ENCODE measurements at regions not wholly inside any gene's neighbourhood (a gene's known extent, or its start where the extent isn't known, plus 50 kb on each side); places are given as distances from the start of the nearest gene placed in this dataset.

DNA sequence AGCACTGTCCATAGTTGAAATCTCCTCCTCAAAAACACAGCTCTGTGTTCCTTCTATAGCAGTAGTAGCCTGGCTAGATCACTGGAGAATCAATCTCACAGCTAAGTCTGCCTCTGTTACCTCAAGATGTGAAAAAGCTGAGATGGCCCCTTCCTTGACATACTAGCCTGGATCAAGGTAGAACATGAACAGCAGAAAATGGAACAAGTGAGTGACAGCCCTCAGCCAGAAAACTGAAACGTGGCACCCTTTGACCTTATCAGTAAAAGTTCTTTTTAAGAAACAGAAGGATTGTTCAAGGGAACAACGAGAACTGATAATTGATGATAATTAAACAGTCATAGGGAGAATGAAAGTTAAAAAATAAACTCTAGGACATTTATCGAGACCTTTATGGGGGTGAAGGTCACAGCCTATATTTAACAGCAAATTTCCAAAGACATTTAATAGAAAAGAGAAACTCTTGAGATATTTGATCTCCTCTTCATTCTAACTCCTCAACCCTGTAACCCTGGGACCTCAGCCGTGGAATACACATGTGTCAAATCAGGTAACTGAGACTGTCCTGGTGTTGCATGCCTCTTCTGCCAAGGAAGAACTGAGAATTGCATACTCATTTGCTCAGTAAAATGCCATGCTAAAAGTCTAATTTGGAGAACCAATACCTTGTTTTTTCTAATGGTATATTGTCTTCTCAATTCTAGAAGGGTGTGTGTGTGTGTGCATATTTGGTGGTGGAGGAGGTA, 258.0 kb upstream of the ATP2B1 start:
- TF ChIP-seq, protein P1, sequence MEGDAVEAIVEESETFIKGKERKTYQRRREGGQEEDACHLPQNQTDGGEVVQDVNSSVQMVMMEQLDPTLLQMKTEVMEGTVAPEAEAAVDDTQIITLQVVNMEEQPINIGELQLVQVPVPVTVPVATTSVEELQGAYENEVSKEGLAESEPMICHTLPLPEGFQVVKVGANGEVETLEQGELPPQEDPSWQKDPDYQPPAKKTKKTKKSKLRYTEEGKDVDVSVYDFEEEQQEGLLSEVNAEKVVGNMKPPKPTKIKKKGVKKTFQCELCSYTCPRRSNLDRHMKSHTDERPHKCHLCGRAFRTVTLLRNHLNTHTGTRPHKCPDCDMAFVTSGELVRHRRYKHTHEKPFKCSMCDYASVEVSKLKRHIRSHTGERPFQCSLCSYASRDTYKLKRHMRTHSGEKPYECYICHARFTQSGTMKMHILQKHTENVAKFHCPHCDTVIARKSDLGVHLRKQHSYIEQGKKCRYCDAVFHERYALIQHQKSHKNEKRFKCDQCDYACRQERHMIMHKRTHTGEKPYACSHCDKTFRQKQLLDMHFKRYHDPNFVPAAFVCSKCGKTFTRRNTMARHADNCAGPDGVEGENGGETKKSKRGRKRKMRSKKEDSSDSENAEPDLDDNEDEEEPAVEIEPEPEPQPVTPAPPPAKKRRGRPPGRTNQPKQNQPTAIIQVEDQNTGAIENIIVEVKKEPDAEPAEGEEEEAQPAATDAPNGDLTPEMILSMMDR (conservative IDR thresholded peaks at IDR 0.05; ENCODE audit: low read depth, low read length): no peak
- DNase-seq (ENCODE audit: low read depth): no peak
- no peak overlapping the region for H3K4me3 ChIP-seq (ENCODE audit: low read length)

DNA sequence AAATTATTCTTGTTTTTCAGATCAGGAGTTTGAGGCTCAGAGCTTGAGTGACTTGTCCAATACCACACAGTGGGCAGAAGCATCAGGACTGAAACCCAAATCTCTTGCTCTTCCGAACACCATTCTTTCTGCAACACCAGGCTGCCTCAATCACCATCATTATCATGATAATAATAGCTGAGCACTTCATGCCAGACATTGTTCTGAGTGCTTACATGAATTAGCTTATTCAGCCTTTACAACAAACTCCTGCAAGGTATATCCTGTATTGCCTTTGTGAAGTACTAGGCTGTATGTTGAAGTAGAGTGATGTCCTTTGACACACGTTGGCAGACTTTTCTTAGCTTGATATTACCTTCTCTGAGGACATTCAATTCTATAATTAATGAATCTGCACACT, 257.4 kb upstream of the ATP2B1 start:
- DNase-seq (ENCODE audit: low read depth): no peak
- TF ChIP-seq, protein P1 (conservative IDR thresholded peaks at IDR 0.05; ENCODE audit: low read depth, low read length): no peak
- H3K4me3 ChIP-seq (ENCODE audit: low read length): no peak overlapping the region

DNA sequence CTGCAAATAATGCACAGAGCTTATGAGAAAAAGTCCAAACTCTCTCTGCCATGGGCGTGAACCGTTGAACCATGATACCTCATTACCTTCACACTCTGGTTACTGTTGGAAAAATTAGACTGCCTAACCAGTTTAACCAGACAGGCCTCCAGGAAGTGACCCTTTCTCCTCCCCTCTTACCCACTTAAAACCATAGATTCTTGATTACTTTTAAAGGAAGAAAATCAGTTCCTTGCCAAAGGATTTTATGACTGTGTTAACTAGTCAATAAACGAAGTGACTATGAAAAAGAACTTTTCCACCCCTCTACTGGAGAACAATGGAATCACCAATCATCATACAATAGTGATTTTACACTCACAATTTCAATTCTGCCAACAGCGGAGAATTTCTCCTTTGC, 254.0 kb upstream of the ATP2B1 start:
- no peak overlapping the region for H3K4me3 ChIP-seq (ENCODE audit: low read length)
- TF ChIP-seq, protein P1 (conservative IDR thresholded peaks at IDR 0.05; ENCODE audit: low read depth, low read length): peak; percentile 35
- no peak for DNase-seq (ENCODE audit: low read depth)

DNA sequence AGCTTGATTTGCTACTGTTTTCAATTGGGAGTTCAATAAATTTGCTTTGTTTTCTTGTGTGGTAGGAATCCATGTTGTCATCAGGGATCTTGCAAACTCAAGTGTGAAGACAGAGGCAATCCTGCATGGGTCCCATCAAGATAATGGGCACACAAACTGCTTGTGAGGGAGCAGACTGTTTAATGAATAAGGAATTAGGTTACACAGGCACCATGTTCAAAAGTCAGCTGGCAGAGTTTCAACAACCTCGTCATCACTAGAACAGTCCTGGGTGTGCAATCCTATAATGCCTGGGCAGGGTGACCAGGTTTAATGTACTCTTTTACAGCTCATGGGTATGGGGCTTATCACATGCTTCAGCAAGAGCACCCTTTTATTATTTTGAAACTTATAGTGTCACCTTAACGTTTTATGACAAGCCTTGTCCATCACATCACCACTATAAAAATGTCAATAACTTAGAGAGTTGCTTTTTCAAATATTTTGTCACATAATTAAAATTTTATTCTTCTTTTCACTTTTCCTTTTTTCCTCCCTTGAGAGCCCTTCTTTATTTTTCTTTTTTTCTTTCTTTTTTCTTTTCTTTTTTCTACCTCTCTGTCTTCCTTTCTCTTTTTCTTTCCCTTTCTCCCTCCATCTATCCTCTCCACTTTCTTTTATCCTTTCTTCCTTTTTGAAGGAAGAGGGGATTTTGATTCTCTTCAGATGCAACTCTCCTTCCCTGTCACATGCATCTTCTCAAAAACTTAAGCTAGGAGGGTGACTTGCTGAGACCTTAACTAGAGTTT, 252.2 kb upstream of the ATP2B1 start:
- DNase-seq (ENCODE audit: low read depth): no peak
- TF ChIP-seq, protein P1 (conservative IDR thresholded peaks at IDR 0.05; ENCODE audit: low read depth, low read length): no peak
- H3K4me3 ChIP-seq (ENCODE audit: low read length): no peak overlapping the region

DNA sequence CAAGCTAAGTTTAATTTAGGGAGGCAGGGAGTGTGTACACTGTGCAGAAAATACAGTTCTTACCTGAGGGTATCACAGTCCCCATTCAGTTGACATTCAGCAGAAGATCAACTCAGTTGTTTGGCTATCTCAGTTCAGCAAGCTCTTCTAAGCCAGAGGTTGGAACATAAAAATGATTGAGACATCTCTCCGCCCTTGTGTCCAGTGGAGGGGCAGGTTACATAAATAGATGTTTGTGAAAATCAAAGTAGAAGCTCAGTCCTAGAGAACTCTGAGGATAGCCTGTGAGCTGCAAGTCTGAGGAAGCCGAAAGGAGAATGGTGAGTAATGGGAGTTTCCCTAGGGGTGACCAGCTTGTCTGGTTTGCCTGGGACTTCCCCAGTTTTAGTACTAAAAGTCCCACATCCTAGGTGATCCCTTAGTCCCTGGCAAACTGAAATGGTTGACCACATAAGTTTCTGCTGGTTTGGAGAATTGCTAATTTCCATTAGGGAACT, 251.4 kb upstream of the ATP2B1 start:
- TF ChIP-seq, protein P1 (conservative IDR thresholded peaks at IDR 0.05; ENCODE audit: low read depth, low read length): no peak
- H3K4me3 ChIP-seq (ENCODE audit: low read length): no peak overlapping the region
- no peak for DNase-seq (ENCODE audit: low read depth)

DNA sequence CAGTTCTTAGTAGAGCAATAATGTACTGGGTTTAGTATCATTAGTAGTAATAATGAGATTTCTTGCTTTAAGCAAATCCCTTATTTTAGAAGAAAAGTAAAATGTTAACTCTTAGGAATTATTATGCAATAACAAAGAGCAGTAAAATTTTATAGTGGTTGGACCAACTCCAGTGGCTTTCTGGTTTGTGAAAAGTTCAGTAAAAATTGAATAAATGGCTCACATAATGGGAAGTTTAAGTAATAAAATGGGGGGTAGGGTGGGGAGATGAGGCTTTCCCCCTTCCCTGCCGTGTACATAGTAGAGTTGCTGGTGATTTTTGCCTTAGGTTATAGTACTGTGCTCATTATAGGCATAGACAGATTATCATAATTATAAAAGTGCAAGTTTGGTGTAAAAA, 250.5 kb upstream of the ATP2B1 start:
- DNase-seq (ENCODE audit: low read depth): no peak

More for the DNA sequence above, 250.5 kb upstream of the ATP2B1 start:
- TF ChIP-seq, protein P1 (conservative IDR thresholded peaks at IDR 0.05; ENCODE audit: low read depth, low read length): no peak
- H3K4me3 ChIP-seq (ENCODE audit: low read length): no peak overlapping the region

Measured in retinal pigment epithelial cell (primary cell).